HUDEP-2 (cell line): ENCODE measurements at regions not wholly inside any gene's neighbourhood (a gene's known extent, or its start where the extent isn't known, plus 50 kb on each side); places are given as distances from the start of the nearest gene placed in this dataset.
A peak's percentile ranks its signal among the peaks of the same experiment; 100 is the strongest.
"Not testable (repeated sequence)": the region's sequence is repeated elsewhere in the genome, so short reads cannot be mapped to it uniquely, and the experiment has no call there.

Source experiments
- DNase-seq, 76 experiments: peaks; one replicate each; lab custom pipeline; 2025; ENCODE audit not compliant: unreplicated experiment in 76 of 76; lab: John Stamatoyannopoulos, UW

DNA sequence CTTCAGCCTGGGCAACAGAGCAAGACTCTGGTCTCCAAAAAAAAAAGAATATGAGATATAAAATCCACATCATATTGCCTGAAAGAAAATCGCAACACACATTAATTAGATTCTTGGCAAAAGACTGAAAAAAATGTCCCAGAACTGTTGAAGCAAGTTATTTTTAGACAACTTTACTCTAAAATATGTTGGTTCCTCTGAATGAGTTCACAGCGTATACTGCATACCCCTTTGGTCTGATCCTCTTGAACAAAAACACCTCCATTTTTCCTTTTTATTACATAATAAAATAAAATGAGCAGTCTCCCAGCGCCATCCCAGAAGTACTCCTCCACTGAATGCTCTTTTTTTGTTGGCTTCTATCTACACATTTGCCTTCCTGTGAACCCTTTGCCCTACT, 126.0 kb upstream of the TMEM170B start:
- no peak for DNase-seq

DNA sequence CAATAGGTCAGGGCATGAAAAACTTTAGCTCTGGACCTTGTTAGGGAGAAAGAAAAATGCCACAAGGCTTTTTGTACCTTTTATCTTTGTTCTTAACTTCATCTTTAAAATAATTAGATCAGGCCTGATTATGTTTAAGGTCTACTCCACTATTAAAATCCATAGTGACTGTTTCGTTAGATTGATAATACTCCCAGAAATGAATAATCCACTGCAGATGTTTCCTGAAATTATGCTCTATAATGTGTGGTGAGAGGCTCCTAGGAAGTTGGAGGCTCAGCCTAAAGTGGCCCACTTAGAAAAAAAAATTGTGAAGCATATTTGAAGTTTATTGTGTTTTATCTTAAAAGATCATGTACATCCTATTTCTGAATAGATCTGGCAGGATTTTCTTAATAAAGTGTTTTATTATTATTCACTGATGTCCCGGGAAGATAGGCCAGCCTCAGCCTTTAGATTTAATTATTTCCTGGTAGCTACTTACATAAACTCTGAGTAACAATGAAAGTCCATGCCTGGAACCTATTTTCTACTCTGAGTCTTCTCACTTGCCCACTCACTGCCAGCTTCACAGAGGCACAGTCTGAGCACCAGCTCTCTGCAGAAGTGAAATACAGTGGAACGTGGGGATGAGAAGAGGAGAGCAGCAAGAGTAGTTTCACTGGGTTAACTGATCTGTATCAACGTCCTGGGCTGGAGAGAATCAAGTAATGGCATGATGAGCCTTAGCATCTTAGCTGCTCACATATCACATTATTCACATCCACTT, 126.8 kb upstream of the TMEM170B start:
- no peak for DNase-seq

DNA sequence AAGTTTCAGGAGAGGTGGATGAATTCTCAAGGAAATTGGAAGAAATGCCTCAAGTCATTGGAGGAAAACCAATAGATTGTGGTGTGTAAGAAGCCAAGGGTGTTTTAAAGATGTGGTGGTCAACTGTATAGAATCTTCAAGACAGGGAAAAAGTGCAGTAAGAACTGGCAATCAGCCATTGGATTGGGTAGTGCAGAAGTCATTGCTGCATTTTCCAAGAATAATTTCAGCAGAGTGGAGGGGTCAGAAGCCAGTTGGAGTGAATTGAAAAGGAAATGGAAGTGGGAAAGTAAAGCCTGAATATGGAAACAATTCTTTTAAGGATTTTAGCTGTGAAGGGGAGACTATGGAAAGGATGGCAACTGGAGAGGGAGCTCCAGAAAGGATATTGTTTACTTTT, 128.2 kb upstream of the TMEM170B start:
- DNase-seq = no peak

DNA sequence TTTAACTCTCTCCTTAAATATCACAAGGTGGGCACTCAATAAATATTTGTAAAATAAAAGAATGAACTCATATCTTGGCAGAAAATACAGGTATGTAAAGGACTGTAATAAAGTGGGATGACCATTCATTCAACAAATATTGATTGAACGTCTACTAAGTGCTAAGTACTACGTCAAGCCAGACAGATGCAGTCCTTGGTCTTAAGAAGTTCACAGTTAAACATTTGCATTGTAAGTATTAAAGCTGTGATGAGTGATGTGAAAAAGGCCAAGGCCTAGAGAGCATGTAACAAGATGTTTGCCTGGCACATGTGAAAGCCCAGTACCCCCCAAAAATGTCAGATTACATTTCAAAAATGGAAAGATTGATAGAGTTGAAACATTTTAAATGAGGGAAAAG, 130.1 kb upstream of the TMEM170B start:
- no peak for DNase-seq

DNA sequence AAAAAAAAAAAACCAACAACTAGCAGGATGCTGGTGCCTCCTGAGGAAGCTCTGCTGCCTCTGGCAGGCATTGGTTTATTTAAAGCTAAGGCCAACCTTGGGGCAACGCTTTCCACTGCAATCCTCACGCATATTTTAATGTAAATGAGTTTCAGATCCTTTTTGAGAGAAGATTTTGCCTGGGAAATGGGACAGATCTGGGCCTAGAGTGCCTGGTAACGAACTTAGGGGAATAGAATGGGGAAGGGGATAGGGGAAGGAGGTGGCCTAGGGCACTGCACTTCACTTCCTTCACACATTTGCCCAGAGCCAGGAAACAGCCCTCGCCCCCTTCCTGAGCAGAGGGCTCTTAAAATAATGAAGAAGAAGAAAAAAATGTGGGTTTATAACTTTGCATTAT, 132.7 kb upstream of the TMEM170B start:
- no peak for DNase-seq

DNA sequence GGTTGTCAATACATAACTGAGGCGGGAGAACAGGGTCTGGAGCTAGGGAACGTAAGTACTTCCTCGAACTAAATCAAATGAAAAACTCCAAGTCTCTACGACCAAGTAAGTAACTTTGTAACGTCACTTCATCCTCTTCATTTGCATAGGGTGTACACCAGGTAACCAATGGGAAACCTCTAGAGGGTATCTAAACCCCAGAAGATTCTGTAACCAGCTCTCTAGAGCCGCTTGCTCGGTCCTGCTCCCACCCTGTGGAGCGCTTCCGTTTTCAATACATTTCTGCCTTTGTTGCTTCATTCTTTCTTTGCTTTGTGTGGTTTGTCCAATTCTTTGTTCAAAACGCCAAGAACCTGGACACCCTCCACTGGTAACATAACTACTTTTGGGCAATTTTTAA, 133.5 kb upstream of the TMEM170B start:
- no peak for DNase-seq

DNA sequence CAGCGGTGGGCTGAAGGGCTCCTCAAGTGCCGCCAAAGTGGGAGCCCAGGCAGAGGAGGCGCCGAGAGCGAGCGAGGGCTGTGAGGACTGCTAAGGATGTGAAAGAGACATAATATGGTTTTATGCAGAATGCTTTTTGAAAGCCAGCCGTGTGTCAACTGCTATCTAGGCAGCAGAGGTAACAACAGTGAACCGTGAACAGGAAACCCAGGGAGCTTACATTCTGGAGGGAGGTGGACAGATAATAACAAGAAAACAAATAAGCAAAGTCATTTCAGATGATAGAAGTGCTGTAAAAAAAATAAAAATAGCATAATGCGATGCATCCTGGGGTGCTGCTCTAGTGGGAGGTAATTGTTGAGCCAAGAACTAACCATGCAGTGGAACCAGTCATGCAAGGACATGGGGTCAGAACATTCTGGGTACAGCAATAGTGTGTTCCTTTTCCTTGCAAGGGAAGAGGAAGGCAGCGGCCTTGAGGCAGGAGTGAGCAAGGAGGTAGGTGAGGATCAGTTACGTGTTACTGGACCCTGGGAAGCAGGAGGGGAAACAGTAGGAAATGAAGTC, 134.4 kb upstream of the TMEM170B start:
- DNase-seq = no peak

DNA sequence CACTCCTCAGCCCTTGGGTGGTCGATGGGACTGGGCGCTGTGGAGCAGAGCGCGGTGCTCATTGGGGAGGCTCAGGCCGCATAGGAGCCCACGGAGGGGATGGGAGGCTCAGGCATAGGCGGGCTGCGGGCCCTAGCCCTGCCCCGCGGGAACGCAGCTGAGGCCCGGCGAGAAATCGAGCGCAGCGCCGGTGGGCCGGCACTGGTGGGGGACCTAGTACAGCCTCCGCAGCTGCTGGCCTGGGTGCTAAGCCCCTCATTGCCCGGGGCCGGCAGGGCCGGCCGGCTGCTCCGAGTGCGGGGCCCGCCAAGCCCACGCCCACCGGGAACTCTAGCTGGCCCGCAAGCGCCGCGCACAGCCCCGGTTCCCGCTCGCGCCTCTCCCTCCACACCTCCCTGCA, 135.0 kb upstream of the TMEM170B start:
- DNase-seq = not testable (repeated sequence)

DNA sequence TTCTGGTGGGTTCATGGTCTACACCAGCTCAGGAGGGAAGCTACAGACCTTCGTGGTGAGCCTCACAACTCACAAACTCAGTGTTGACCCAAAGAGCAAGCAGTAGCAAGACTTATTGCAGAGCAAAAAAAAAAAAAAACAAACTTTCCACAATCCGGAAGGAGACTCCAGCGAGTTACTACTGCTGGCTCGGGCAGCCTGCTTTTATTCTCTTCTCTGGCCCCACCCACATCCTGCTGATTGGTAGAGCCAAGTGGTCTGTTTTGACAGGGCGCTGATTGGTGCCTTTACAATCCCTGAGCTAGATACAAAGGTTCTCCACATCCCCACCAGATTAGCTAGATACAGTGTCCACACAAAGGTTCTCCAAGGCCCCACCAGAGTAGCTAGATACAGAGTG, 135.6 kb upstream of the TMEM170B start:
- not testable (repeated sequence) for DNase-seq

DNA sequence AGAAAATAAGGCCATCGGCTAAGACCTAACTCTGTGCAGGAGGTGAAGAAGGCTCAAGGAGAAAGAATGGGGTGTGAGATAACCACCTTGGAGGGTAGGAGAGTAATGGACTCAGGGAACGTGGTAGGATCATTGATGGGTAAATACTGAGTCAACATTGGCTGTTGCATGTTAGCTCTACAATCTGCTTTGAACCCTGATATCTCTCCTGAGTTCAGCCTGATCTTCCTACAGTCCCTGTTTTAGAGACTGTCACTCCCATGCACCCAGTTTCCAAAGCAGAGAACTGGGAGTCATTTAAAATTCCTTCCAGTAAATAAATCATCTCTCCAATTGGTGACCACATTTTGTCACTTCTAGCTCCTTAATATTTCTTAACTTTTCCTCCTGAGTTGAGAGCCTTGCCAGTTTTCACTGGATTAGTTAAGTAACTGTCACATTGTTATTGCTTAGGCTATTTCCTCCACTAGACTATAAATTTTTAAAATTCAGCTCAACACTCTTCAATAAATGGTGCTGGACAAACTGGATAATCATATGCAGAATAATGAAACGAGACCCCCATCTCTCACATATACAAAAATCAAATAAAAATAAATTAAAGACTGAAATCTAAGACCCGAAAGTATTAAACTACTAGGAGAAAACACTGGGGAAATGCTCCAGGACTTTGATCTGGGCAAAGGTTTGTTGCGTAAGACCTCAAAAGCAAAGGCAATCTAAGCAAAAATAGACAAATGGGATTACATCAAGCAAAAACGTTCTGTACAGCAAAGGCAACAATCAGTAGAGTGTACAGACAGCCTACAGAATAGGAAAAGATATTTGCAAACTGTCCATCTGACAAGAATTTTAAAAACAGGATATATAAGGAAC, 138.9 kb upstream of the TMEM170B start:
- no peak for DNase-seq

DNA sequence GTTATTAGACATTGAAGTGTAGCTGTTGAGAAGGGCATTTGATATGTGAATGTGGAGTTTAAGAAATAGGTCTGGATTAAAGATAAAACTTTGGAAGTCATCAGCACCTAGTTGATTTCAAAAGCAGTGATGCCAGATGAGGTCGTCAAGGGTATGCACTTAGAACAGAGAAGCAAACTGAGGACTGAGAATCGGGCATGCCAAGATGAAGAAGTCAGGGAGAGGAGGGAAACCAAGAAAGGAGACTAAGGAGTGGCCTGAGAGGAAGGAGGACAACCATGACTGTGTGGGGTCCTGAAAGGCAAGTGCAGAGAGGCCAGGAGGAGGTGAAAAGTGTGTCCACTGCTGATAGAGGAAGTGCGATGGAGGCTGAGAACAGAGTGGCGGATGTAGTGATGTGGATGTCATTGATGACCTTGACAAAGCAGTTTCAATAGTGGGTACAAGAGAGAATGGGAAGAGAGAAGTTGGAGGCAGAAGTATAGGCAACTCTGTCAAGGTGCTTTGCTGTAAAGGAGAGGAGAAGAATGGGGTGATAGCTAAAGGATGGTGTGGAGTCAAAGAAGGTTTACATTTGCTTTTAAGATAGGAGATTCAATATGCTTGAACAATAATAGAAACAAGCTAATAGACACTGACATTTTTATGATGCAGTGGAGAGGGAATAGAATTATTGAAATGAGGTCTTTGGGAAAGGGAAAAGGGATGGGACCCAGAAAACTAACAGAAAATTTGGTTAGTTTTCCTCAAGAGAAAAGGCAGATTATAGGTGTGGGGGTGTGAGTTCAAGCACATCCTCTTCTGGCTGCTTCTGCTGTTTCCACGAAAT, 139.7 kb upstream of the TMEM170B start:
- no peak for DNase-seq

DNA sequence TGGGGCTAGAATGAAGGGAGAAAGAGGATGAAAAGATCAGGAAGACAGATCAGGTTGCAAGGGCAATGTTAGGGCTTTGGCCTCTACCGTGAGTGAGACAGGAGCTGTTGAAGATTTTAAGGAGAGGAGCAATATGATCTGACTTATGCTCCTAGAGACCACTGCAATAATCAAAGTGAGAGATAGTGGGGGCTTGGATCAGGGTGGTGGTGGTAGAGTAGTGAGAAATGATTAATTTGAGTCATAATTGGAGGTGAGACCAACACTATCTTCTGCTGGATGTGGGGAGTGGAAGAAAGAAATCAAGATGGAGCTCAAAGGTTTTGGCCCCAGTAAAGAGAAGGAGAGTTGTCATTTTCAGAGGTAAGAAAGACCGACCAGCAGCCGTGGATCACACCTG, 140.7 kb upstream of the TMEM170B start:
- no peak for DNase-seq

DNA sequence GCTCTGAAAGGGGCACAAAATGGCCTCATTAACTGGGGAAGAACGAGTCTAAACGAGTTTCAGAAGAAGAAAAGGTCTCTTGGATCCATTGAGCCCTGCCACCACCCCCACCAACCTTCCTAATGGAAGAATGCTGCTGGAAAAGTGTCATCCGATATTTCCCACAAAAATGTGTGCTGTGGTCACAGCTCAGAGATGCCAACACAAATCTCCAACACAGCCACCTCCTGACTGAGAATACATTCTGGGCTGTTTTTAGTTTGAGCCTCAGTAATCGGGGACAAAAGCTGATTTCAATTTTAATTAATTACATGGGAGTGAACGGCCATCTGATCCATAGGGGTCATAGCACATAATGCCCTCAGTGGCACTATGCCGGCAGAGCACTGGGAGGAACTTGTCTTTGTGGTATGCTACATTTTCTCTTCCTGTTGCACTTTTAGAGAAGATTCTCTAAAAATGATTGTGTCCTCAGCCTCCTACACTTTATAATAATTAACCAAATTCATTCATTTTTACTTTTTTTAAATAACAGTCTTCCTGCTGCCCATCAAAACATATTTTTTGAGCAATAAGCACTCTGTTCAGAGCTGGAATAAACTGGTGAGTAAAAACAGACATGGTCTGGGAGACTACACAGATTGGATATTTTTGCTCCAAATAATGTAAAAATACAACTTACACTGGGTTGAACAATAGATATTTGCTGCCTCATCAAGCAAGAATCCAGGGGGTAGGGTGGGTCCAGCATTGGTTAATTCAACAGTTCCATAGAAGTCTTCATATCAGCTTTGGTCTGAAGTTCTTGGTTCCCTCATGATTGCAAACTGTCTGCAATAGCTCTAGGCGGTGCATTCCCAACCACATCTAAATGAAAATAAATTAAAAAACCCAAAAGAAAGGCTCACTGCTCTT, 143.6 kb upstream of the TMEM170B start:
- no peak for DNase-seq

DNA sequence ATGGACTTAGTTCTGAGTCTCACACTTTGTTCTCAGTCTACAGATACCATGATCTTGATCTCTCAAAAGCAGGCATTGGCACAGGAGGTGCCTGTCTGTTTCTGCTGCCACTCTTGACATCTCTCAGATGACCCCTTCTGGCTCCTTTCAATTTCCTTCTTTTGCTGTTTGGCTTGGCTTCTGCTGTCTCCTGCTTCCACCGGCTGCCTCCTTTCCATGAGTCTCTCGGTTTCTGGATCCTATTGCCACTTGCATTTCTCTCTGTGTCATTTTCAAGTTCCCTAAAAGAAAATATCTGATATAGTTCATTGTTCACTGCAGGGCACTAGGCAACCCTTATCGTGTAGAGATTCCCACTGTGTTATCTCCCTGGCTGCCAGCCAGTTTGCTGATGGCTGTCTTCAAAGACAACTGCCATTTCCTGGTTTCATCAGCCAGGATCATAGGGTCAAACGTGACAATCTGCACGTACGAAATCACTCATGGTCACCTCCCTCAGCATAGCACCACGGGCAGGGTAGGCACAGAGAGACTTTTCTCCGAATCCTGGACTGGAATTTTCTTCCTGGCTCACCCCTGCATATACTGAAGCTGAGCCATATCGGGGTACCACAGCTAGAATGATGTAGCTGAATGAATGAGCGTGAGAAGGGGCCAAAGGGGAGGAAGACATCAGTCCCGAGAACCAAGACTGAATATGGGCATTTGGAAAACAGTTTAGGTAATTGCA, 144.6 kb upstream of the TMEM170B start:
- peak in 70 of 76 experiments; percentile 9 to 91 (median 67) for DNase-seq

DNA sequence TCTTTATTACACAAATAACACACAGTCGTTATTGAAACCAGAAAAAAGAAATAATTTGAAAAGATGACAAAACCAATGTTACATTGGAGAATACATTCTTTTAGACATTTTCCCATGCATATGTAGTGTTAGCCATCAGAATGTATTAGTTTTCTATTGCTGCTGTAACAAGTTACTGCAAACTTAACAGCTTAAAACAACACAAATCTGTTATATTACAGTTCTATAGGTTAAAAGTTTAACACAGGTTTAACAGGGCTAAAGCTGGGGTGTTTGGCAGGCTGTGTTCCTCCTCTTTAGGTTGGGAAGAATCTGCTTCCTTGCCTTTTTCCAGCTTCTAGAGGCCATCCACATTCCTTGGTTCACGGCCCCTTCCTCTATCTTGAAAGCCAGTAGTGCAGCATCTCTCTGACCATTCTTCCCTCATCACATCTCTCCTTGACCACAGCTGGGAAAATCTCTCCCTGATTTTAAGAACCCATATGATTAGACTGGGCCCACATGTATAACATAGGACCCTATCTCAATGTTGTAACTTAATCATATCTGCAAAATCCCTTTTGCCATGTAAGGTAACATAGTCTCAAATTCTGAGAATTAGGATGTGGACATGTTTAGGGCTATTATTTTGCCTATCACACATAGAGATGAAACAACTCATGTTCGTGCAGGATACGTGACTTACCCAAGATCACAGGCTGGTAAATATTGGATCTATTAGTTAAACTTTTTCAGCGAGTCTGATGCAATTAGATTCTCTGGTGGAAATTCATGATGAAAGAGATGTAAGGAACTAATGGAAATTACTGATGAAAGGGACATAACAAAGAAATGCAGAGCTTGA, 145.4 kb upstream of the TMEM170B start:
- DNase-seq = no peak

DNA sequence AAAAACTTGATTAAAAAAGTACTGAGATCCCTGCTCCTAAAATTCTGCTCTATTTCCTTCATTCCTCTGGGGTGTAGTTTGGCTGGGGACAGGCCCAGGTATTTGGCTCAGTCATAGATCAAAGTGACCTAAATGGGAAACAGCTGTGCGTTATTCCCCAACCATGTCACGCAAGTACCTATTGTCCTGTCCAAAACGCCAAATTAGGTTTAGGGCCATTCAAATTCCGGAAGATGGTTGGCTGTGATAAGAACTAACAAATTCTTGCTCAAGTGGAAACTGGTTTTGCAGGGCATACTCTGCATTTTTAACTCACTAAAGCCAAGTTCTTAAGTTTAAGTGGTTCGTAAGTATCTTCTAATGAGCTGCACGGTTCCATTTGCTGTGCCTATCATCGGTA, 147.6 kb upstream of the TMEM170B start:
- DNase-seq = no peak

DNA sequence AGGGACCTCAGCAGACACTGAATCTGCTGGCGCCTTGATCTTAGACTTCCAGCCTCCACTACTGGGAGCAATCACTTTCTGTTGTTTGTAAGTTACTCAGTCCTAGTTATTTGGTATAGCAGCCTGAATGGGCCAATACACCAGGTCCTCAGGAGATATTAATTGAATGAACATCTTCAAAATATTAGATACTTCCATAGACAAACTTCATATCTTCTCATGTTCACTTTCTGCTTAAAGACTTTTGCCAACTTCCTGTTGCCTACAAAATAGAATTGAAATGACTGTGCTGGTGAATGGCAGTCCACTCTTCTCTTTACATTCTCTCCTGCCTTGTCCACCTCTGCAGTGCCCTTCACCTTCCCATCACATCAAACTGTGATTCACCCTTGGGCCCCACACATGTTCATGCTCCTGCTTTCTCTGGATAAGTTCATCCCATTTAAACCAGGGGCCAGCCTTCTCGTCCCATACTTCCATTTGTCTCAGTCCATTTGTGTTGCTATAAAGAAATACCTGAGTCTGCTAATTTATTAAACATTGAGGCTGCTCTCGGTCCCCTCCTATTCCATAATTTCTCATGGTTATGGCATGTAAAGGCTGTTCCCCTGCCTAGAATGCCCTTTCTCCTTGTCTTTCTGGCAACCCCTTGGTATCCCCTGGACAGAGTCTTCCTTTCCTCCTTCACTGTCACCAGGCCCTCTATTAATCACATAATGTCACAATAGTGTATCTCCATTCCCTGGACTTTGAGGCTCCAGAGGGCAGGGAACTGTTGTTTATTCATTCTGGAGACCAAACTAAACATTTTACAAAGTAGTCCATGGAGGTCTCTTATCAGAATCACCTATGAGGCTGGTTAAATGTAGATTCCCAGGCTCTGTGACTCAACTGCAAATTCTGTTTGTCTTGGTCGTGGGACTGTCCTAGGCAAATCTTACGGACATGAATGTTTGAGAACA, 148.3 kb upstream of the TMEM170B start:
- no peak for DNase-seq
